GM21381 (cell line): ENCODE measurements at regions not wholly inside any gene's neighbourhood (a gene's known extent, or its start where the extent isn't known, plus 50 kb on each side); places are given as distances from the start of the nearest gene placed in this dataset.

Experiments used
- ATAC-seq: cut with Tn5 transposase; IDR thresholded peaks from one replicate; pipeline ENCODE4 v1.9.1; 2021; ENCODE audit warnings: mild to moderate bottlenecking, moderate library complexity; ENCODE audit not compliant: unreplicated experiment

- no peak for ATAC-seq
Observed at GRCh38 chr1:222306011-222306410, 241.9 kb downstream of the HHIPL2 start.

DNA sequence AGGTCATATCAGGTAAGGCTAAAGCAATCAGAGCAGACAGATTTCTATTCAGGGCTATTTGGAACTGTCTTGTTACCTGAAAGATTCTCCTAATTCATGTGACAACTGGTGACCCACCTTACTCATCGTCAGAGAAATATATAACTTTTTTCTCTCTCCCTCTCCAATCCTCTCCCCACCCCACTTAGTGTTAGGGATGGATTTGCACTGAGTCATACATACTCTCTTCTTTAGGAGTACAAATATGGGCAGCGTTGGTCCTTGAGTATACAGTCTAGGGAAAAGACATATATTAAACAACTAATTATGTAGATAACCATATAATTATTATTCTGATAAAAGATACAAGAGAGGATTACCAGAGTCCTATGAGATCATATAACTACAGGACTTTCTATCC, 246.3 kb downstream of the HHIPL2 start:
- no peak for ATAC-seq

- no peak for ATAC-seq
Observed at GRCh38 chr1:222299524-222299923, 248.4 kb downstream of the HHIPL2 start.

GRCh38 chr1:222290866-222291265, 257.0 kb downstream of the HHIPL2 start:
- no peak for ATAC-seq

GRCh38 chr1:222288053-222288452, 259.9 kb downstream of the HHIPL2 start:
- ATAC-seq = no peak

- no peak for ATAC-seq
Observed at GRCh38 chr1:222286011-222286410, 261.9 kb downstream of the HHIPL2 start.

DNA sequence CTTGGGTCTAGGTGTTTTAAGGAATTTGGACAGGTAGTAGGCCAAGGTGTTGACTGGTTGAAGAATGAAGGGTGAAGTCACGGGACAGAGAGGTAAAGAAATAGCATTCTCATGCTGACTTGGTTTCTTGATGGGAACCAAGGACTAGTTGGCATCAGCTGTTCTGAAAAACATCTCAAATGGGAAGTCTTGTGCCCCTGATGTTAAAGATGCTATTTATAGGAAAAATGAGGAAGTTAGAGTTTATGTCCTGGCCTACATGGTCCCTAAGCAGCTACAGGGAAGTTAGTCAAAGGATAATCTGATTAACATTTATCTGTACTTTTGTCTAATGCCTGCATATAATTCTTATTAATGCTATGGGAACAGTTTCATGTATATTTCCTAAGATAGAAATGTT, 262.4 kb downstream of the HHIPL2 start:
- no peak for ATAC-seq

GRCh38 chr1:222284466-222284865, 263.4 kb downstream of the HHIPL2 start:
- ATAC-seq = no peak

- ATAC-seq = no peak
Observed at GRCh38 chr1:222283147-222283768, 264.6 kb downstream of the HHIPL2 start.

- no peak for ATAC-seq
Observed at GRCh38 chr1:222279591-222279990, 268.3 kb downstream of the HHIPL2 start.

GRCh38 chr1:222278501-222278900, 269.4 kb downstream of the HHIPL2 start:
- no peak for ATAC-seq

- no peak for ATAC-seq
Observed at GRCh38 chr1:222275729-222276465, 272.0 kb downstream of the HHIPL2 start.

- ATAC-seq = no peak
Observed at GRCh38 chr1:222275001-222275728, 272.7 kb downstream of the HHIPL2 start.

DNA sequence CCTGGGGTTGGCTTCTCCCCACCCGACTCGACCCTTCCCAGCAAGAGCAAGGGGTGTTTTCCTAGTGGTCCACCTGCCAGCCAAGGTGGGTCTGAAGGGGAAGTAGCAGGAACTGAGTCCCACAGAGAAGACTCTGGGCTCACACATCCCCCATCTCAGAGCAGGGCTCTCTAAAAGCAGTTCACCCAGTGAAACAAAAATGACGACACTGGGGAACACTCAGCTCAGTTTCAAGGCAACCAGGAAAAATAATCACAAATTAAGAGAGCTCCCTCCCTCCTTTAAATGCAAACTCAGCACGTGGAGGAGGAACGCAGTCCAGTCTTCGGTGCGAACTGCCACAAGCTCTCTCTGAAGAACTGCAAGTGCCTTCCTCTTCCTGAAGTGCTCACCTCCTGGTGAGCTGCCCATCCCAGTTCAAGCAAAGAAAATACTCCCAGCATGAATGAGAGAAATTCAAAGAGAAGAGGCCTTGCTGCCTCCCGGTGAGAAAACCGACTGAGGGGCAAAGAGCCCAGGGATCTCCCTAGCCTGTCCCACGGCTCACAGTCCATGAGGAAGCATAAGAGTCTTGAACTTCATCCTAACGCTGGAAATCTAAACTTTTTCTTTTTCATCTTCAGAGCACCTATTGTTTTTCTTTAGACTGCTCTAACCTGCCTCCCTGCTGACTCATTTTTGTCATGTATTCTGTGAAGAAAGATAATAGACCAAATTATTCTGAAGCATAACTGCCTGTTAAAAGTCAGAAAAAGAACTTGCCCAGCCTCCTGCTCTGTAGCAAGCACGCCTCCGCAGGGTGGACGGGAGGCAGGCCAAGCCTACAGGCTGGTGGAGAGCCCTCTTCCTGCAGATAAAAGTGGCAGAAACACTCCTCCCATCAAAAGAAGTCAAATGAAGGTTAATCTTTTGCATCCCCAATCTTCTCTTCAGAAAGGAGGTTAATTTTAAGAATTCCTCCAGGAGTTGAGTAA, 281.4 kb downstream of the HHIPL2 start:
- no peak for ATAC-seq

DNA sequence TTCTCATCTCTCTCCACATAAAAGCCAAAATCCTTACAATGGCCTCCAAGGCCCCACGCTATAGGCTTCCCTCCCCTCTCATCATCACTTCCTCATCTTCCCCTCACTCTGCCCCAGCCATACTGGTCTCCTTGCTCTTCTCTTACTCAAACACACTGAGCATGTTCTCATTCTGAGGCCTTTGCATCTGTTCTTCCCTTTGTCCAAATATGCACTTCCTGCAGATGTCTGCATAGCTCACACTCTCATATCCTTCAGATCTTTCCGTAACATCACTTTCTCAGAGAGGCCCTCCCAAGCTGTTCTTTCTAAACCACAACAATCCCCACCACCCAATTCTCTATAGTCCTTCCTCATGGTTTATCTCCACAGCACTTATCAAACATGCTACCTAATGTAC, 284.1 kb downstream of the HHIPL2 start:
- ATAC-seq = no peak

GRCh38 chr1:222257027-222257426, 290.9 kb downstream of the HHIPL2 start:
- no peak for ATAC-seq

DNA sequence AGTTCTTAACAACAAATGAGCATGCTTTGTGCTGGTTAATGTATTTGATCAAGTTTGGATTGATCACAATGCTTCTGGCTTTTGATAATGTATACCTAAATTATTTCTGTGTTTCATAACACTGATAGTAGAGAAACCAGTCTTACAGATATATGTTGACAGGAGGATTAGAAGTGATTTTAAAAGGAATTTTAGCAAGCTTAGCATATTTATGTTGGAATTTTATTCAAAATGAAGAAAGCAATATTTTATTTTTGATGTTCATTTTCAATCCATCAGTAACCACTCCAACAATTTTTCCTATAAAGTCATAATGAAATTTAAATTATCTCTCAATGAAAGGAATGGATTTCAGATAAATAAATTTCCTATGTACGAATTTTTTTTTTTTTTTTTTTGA, 291.8 kb downstream of the HHIPL2 start:
- no peak for ATAC-seq

- no peak for ATAC-seq
Observed at GRCh38 chr1:222252788-222253187, 295.1 kb downstream of the HHIPL2 start.

DNA sequence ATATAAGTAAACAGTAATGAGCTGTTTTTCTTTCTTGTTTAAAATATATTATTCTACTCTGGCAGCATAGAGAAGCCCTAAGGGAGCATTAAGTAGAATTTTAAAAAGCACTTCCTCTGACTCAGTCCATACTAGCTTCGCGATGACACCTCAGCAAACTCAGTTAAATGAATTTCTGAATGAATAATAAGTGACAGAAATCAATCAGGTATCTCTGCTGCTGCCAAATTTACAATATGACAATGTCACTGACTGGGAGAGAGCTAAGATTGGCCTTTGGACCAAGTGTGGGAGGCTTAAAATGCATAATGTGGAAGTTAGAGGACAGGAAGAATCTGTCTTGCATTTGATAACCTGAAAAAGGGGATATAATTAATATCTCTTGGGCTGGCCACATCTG, 296.1 kb downstream of the HHIPL2 start:
- ATAC-seq = no peak

DNA sequence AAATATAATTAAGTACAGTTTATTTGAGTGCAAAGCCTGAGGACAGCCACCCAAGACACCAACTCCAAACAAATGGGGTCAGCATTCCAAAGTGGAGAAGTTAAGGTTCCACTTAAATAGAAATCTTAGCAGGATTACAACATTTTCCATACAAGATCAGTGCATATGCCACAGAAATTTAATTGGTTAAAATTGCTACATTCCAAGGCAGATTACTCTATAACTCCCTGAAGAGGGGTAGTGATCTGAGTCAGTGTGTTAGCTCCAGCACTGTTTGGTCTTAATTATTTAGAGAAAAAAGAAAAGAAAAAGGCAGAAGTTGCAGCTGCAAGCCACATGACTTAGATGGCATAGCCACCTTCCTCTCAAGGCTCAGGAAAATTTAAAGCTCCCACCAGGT, 297.5 kb downstream of the HHIPL2 start:
- no peak for ATAC-seq

DNA sequence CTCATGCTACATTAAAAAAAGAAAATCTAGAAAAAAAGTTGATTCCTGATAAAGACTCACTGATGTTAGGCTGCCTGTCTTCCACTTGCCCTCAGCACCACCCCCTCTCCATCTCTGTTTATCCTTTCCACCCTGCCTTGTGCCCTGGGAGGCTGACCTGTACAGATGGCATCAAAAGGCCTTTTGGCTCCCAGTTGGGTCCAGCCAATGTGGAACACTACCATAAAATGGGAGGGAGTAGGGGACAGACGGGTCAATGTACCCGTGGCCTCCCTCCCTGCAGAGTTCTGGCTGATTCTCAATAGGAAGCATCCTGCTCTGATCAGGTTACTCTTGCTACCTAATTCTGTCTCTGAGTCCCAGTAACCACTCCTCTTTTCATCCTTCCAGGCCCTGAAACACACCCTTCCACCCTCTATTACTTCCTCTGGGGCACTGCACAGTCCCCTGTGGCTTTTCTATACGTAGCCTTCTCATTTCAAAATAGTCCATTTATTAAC, 300.0 kb downstream of the HHIPL2 start:
- no peak for ATAC-seq
